G401.6 (cell line): ENCODE measurements at regions not wholly inside any gene's neighbourhood (a gene's known extent, or its start where the extent isn't known, plus 50 kb on each side); places are given as distances from the start of the nearest gene placed in this dataset.
"Not testable (repeated sequence)": the region's sequence is repeated elsewhere in the genome, so short reads cannot be mapped to it uniquely, and the experiment has no call there.

Source experiments
- FAIRE-seq: peaks from 2 replicates; lab custom pipeline; 2012; peaks lifted over from hg19 to GRCh38; lab: Jason Lieb, UNC

DNA sequence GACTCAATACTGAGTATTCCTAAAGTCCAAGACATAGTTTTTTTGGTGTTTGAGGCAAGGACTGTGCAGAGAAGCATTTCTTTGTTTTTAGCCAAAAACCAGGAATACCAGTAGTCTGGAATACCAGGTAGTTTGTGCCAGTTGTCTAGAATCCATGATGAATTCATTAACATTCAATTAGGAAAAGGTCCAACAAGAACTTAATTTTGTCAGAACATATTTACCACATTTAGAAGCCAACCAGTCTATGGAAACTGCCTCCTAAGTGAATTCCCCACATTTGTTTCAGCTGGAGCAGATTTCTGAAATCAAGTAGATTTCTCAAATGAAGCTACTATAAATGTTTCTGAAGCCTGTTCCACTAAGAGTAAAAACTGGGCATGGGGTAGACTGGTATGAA, 1584.8 kb upstream of the ADGRL3 start:
- FAIRE-seq: no peak

DNA sequence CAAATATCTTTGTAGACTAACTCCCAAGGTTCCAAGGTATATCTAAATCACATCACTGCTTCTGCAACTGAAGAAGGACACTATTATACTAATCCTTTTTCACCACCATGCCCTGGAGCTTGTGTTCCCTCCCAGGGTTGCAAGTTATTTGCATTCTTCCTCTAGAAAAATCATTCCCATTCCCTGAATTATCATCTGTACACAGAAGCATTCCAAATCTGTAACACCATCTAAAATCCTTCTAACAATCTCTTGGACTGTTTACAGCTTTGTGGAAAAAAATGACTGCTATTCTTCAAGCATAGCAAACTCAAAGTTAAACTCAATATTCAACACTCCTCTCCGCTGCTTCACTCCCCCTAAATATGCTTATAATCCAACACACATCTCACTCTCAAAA, 1570.8 kb upstream of the ADGRL3 start:
- no peak for FAIRE-seq

DNA sequence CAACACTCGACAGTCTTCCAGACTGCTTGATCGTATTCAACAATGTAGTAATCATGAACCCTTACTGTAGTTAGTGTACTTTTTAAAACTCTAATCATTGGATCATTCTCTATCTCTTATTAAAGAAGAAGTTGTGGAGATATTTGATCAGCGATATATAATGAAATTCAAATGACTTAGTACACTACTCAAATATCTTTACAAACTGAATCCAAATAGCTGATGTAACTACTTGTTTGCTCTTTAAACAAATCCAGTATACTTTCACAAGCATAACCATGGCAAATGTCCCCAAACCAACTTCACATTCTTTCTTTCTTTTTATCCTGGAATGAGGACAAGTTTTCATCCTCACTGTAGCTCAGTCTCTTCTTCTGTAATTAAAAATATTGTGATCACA, 1569.9 kb upstream of the ADGRL3 start:
- FAIRE-seq: no peak

DNA sequence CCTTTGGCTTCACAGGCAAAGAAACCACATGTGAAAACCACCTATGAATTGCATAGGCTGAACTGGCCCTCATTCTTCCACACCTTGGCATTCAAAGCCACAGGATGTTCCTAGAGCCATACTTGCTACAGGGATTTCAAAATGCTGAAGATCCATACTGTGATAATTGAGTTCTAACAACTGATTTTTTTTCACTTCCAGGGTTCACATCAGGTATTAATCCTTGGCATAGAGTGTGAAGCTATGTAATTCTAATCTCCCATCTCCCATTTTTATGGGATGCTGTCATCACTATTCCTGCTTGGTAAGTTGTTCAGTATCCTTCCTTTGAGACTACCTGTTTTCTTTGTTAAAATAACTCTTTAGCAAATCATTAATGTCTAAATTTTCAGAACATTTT, 1569.2 kb upstream of the ADGRL3 start:
- FAIRE-seq: no peak

DNA sequence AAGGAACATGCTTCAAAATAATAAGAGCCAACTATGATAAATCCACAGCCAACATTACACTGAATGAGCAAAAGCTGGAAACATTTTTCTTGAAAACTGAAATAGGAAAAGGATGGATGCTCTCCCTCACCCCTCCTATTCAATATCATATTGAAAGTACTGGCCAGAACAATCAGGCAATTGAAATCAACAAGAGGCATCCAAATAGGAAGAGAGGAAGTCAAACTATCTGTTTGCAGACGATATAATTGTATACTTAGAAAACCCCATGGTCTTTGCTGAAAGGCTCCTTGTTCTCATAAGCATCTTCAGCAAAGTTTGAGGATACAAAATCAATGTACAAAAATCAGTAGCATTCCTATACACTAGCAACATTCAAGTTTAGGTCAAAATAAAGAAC, 1562.5 kb upstream of the ADGRL3 start:
- no peak for FAIRE-seq

DNA sequence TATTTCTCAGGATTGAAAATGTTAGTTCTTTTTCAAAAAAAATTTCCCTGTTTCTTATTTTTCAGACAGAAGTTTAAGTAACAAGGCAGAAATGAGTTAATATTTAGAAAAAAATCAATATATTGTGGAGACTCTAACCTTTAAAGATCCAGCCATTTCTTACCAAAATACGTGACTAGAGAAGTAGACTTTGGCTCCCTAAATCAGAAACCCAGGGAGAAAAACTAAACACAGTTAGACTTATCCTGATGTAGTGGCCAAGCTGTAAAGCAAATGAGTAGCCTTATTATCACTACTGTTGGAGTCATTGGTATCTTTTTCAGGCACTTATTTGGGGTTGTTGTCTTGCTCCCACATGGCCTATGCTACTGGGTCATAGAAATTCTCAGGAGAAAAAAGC, 1556.4 kb upstream of the ADGRL3 start:
- FAIRE-seq: no peak

- FAIRE-seq: no peak
Measured at GRCh38 chr4:59644765-59645164, 1555.4 kb upstream of the ADGRL3 start.

- no peak for FAIRE-seq
Measured at GRCh38 chr4:59646082-59646481, 1554.0 kb upstream of the ADGRL3 start.

DNA sequence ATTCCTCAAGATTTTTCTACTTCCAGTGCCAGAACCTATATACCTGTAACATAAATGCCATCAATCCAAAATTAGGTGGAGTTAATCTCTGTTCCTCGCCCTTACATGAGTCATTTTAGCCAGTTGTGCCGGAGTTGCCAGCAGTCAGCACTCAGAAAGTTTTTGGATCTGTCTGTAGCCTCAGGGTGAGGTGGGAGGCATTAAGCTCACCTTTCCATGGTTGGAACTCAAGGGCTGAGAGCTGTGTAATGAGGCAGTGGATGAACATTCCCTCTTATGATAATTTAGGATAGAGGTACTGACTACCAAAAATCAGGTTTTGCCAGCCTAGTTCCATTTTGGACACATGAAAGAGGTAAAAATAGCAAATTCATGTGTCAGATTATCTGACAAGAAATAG, 1553.1 kb upstream of the ADGRL3 start:
- FAIRE-seq: no peak

DNA sequence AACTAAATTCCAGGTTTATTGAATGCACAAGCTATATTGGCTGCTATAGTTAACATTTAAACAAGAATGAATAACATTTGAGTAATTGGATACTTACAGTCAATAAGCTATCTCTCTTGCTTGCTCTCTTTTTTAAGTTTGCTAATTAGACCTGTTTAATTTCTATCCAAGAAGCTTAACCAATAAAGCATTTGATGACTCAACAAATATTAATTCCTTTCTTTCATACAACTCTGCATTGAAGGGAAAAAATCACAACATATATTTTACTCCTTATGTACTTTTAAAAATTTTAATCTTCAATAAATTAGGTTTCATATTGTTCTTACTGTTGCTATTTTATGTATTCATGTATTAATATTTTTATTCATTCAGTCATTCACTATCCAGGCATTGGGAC, 1552.6 kb upstream of the ADGRL3 start:
- no peak for FAIRE-seq

DNA sequence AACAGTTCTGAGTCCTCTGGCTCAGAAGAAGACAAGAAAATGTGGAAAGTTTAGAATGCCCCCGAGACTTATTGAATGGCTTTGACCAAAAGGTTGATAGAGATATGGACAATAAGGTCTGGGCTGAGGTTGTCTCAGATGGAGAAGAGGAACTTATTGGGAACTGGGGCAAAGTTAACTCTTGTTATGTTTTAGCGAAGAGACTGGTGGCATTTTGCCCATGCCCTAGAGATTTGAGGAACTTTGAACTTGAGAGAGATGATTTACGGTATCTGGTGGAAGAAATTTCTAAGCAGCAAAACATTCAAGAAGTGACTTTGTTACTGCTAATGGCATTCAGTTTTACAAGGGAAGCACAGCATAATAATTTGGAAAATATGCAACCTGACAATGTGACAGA, 1549.3 kb upstream of the ADGRL3 start:
- FAIRE-seq: no peak

DNA sequence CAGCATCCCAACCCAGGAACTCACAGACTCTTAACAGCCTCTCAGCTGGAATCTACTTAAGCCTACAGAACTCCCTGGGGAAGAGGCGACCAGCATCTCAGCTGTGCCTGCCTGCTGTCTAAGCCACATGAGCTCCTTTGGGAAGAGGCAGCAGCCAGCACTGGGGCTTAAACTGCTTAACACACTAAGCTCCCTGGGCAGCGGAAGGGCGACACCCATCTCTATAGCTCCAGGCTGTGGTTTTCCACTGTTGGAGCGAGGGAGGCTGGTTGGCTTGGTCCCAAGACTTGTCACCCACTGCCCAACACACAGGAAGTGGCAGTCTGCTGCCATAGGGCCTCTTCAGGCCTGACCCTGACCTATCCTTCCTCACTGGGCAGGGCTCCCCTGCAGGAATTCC, 1544.1 kb upstream of the ADGRL3 start:
- FAIRE-seq: no peak

- no peak for FAIRE-seq
Measured at GRCh38 chr4:59664771-59665170, 1535.4 kb upstream of the ADGRL3 start.

- FAIRE-seq: no peak
Measured at GRCh38 chr4:59666645-59667044, 1533.5 kb upstream of the ADGRL3 start.

- no peak for FAIRE-seq
Measured at GRCh38 chr4:59671037-59671436, 1529.1 kb upstream of the ADGRL3 start.

GRCh38 chr4:59676389-59676788, 1523.7 kb upstream of the ADGRL3 start:
- FAIRE-seq: no peak

DNA sequence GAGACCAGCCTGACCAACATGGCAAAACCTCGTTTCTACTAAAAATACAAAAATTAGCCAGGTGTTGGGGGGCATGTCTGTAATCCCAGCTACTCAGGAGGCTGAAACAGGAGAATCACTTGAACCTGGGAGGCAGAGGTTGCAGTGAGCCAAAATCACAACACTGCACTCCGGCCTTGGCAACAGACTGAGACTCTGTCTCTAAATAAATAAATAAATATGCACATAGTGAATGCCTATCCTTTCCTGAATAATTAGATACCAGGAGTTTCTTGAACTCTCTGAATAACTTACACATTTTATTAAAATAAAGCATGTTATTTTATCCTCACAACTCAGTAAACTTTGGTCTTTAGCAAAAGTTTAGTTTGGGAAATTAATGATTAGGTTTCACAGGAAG, 1523.1 kb upstream of the ADGRL3 start:
- FAIRE-seq: not testable (repeated sequence)

GRCh38 chr4:59685626-59686025, 1514.5 kb upstream of the ADGRL3 start:
- FAIRE-seq: no peak

- no peak for FAIRE-seq
Measured at GRCh38 chr4:59689149-59689548, 1511.0 kb upstream of the ADGRL3 start.

- no peak for FAIRE-seq
Measured at GRCh38 chr4:59695355-59696053, 1504.6 kb upstream of the ADGRL3 start.

DNA sequence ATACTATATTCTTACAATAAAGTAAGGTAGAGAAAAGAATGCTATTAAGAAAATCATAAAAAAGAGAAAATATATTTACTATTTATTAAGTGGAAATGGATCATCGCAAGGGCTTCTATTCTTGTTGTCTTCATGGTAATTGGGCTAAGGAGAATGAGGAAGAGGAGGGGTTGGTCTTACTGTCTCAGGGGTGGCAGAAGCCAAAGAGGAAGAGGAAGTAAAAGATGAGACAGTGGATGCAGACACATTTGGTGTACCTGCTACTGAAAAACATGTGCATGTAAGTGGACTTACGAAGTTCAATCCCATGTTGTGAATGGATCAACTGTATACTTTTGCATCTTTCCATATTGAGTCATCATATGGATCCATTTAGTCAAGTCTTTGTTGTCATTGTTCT, 1502.1 kb upstream of the ADGRL3 start:
- FAIRE-seq: no peak

- FAIRE-seq: no peak
Measured at GRCh38 chr4:59700651-59701050, 1499.5 kb upstream of the ADGRL3 start.

- FAIRE-seq: no peak
Measured at GRCh38 chr4:59704616-59705015, 1495.5 kb upstream of the ADGRL3 start.

- no peak for FAIRE-seq
Measured at GRCh38 chr4:59712470-59712869, 1487.7 kb upstream of the ADGRL3 start.

DNA sequence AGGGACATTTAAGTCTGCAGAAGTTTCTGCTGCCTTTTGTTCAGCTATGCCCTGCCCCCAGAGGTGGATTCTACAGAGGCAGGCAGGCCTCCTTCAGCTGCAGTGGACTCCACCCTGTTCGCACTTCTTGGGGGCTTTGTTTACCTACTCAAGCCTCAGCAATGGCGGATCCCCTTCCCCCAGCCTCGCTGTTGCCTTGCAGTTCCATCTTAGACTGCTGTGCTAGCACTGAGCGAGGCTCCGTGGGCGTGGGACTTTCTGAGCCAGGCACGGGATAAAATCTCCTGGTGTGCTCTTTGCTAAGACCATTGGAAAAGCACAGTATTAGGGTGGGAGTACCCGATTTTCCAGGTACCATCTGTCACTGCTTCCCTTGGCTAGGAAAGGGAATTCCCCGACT, 1475.8 kb upstream of the ADGRL3 start:
- not testable (repeated sequence) for FAIRE-seq
